Stimulated activated CD4-positive, alpha-beta T cell treated with anti-CD3 and anti-CD28 coated beads, Interleukin-4, amount 100 ng/mL, for 48 hours (primary cell): ENCODE measurements at regions not wholly inside any gene's neighbourhood (a gene's known extent, or its start where the extent isn't known, plus 50 kb on each side); places are given as distances from the start of the nearest gene placed in this dataset.
"Not testable (repeated sequence)": the region's sequence is repeated elsewhere in the genome, so short reads cannot be mapped to it uniquely, and the experiment has no call there.

Experiments
- DNase-seq, 2 donors: peaks; one replicate each; pipeline ENCODE4 v3.0.0-alpha.2; 2020; ENCODE audit warnings: low read depth in 2 of 2

DNA sequence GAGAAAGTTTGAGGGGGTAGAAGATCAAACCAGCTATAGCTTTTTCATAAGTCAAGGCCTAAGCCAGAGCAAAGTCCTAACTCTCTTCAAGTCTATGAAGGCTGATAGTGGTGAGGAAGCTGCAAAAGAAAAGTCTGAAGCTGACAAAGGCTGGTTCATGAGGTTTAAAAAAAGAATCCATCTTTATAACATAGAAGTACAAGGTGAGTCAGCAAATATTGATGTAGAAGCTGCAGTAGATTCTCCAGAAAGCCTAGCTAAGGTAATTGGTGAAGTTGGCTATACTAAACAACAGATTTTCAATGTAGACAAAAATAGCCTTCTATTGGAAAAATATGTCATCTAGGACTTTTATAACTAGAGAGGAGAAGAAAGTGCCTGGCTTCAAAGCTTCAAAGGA, 141.4 kb upstream of the ZNF521 start:
- DNase-seq, result no peak

DNA sequence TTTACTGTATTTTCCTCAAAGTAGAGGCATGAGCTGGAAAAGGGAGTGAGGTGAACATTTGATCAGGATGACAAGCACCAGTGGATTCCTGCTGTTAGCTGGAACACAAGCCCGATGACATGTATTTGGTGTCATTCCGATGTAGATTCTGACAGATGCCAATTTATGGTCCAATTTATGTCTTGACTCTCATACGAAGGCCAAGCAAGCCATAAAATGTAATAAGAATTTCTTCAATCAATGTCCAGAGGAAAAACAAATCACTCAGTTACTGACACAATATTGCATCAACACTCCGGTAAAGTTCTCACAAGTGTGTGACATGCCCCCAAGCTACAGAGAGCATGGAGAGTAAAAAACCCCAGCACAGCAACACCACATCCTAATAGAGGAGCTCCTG, 138.3 kb upstream of the ZNF521 start:
- DNase-seq, result no peak

GRCh38 chr18:25473008-25473407, 121.0 kb upstream of the ZNF521 start:
- DNase-seq, result no peak

DNA sequence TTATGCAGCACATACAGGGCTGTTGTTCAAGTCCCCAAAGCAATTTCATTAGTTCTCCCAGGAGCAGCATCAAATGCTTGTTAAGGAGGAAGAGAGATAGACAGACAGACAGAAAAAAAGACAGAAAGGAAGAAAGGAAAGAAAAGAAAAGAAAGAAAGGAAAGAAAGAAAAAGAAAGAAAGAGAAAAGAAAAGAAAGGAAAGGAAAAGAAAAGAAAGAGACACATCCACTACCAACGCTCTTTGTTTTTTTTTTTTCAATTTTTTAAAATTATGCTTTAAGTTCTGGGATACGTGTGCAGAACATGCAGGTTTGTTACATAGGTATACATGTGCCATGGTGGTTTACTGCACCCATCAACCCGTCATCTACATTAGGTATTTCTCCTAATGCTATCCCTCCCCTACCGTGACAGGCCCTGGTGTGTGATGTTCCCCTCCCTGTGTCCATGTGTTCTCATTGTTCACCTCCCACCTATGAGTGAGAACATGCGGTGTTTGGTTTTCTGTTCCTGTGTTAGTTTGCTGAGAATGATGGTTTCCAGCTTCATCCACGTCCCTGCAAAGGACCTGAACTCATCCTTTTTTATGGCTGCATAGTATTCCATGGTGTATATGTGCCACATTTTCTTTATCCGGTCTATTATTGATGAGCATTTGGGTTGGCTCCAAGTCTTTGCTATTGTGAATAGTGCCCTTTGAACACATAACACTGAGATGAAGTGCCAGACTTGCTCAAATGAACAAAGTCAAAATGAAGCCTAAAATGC, 119.0 kb upstream of the ZNF521 start:
- DNase-seq, result not testable (repeated sequence)

GRCh38 chr18:25470062-25470461, 118.1 kb upstream of the ZNF521 start:
- DNase-seq, result no peak

DNA sequence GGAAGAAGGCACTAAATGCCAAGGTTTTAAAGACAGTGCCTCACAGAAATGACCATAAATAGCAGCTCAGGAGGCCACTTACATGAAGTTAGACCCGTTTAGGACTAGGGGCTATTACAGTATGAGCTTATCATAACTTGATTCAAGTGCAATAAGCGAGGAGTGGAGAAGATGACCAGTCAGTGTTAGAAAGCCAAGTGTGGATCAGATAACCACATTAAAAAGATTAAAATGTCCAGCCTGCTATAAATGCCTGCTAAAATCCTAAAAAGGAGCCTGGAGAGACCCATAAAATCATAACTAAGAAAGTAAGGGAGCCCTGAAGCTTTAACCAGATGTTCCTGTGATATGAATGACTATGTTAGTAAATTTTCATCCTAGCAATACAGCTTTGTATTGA, 117.5 kb upstream of the ZNF521 start:
- DNase-seq, result no peak

- no peak for DNase-seq
These were observed 115.4 kb upstream of the ZNF521 start for GRCh38 chr18:25467226-25467987.

GRCh38 chr18:25465152-25465732, 113.3 kb upstream of the ZNF521 start:
- no peak for DNase-seq

DNA sequence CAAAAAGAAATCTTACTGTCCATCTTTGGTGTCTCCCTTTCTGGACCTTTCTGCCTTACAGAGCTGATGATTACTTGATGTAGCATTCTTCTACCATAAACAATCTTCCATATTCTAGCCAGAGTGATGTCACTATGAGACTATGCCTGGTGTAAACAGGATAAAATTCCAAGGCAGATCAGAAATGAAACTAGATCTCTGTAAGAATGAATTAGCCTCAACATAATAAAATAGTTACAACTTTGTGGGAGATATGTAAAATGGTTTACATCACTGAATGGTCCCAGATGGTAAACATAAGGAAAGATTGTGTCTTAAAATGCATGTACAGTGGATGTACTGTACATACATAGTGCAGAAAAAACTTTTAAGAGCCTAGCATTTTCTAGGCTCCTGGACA, 112.3 kb upstream of the ZNF521 start:
- DNase-seq, result no peak

DNA sequence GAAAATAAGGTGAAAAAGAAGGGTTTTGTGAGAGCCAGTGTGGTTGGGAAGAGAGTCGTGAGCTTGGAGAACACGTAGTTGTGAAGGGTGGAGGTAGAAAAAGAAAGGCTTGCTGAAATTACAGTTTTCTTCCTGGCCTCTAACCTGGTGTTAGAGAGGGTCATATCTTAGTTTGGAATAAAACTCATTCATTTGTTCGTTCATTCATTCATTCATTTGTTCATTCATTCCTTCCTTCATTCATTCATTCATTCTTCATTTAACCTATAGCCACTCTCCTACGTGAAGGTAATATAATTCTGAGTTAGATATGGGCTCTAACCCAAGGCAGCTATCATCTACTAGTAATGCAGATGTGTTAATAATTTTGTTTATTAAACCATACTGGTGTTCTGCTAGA, 111.8 kb upstream of the ZNF521 start:
- DNase-seq, result no peak

- no peak for DNase-seq
These were observed 107.8 kb upstream of the ZNF521 start for GRCh38 chr18:25459814-25460213.

- DNase-seq, result no peak
These were observed 105.6 kb upstream of the ZNF521 start for GRCh38 chr18:25457601-25458000.

DNA sequence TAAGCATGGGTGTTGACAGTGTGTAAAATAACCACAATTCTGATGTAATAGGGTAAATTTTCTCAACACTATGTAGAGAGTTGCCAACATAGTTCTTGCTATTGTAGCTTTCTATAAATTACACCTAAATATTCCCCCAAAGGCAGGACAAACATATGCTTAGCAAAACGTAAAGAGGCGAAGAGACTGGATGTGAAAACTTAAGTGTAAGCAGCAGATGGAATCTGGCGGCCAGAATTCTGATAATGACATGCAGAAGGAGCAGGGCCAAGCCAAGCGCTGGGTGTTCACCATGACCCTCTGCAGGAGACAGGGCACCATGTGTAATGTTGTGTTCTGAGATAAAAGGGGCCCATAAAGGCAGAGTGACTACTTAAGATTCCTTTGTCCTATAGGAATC, 105.2 kb upstream of the ZNF521 start:
- no peak for DNase-seq

GRCh38 chr18:25456334-25457010, 104.5 kb upstream of the ZNF521 start:
- no peak for DNase-seq

- DNase-seq, result no peak
These were observed 103.7 kb upstream of the ZNF521 start for GRCh38 chr18:25455646-25456045.

DNA sequence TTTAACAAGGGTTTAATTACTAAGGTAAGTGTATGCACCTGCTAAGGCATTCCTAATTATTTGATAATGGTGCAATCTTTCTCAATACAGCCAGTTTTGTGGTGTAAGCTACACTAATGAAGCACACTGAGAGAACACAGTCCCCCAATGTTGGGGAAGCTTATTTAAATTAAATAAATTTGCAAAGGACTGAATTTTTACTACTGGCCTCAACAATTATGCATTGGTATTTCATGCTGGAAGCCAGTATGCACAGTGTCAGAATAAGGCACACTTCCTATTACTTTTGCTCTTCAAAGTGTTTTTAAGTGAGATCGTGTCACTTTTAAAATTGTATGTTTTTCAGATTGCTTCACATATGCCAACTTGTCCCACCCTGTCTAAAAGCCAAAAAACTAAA, 103.2 kb upstream of the ZNF521 start:
- DNase-seq, result no peak

DNA sequence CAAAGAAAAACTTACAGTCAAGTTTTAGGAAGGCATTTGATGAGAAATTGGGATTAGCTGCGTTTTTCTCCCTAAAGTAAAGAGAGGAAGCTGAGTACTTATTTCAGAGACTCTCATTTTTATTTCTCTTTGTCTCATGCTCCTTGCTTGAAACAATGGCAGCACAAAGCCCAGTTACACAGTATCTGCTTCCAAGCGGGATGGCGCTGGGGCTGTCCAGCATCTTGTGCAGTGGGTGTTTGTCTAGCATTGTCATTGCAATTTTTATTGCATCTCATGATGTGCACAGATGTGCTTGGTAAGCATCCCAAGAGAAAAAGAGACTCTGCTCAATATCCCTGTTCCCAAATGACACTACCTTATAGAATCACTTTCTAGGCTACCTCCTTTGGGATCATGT, 102.8 kb upstream of the ZNF521 start:
- no peak for DNase-seq

DNA sequence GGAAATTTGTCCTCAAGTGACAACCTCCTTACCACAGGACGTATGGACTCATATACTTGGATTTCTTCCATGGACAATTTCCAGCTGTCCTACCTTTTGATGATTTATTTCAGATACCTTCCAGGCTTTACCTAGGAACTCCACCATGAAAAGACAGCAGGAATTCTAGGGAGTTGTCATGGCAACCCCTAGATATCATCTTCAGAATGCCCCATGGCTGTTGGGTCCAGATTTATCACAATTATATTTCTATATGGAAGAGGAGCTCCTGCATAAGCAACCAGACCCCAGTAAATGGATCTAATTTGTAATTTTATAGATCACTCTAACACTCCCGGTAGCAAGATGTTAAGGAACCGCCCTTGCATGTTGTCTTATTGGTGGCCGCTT, 102.3 kb upstream of the ZNF521 start:
- no peak for DNase-seq

DNA sequence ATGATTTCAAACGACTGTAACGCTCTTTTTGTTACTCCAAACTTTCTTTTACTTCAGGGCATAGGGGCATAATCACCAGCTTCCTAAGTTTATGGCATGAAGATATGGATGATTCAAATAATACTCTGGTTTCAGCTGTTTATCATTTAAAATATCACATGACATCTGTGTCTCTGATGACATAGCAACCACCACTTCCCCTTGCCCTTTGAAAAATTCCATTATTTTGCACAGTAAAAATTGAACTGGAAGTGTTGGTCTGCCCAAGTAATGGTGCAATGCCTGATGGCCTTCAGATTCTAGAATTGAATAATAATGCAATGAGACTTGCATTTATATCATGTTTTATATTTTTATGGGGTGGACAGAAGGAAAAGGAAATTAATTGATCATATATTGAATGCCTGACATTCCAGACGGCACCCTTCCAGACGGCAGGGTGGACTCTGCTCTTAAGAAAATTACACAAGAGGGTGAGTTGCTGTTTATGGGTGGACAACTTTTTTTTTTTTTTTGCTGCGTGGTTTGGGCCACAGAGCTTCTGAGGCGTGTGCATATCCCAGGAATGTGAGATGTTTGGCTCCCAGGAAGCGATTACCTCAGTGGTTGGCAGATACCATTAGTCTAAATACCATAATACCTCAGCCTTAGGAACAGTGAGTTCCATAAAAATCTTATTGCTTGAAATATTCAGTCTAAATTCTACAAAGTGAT, 101.7 kb upstream of the ZNF521 start:
- no peak for DNase-seq

- DNase-seq, result no peak
These were observed 99.2 kb upstream of the ZNF521 start for GRCh38 chr18:25451077-25451658.

DNA sequence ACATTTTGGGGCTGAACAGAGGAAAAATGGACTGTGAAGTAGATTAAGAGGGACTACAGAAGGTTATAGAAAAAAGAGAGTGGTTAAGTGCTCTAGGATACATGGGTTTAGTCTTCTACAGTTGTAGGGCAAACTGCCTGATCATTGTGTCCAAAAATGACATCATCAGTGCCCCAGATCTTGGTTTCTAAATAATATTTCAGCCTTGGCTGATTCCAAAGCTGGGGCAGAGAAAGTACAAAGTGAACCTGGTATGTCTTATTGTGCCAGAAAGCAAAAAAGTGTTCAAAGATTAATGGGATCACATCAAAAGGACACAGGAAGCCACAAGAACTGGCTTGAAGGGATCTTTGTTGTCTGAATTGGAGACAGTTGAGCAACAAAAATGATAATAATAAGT, 97.1 kb upstream of the ZNF521 start:
- DNase-seq, result no peak
